ELR (cell line): ENCODE measurements at regions not wholly inside any gene's neighbourhood (a gene's known extent, or its start where the extent isn't known, plus 50 kb on each side); places are given as distances from the start of the nearest gene placed in this dataset.

ENCODE experiments used
- DNase-seq: peaks from one replicate; pipeline ENCODE4 v3.0.0-alpha.2; 2015; ENCODE audit warnings: low read depth

- DNase-seq, result no peak
Observed at GRCh38 chr10:62632071-62632809, 172.3 kb upstream of the ADO start.

- DNase-seq, result no peak
Observed at GRCh38 chr10:62633976-62634375, 170.5 kb upstream of the ADO start.

GRCh38 chr10:62634576-62634975 lies 169.9 kb upstream of the ADO start:
- DNase-seq, result no peak

- no peak for DNase-seq
Observed at GRCh38 chr10:62635127-62635526, 169.4 kb upstream of the ADO start.

- peak; percentile 19 for DNase-seq
Observed at GRCh38 chr10:62636825-62637248, 167.7 kb upstream of the ADO start.

GRCh38 chr10:62637249-62638061 lies 167.1 kb upstream of the ADO start:
- DNase-seq, result peak; percentile 61

- peak; percentile 22 for DNase-seq
Observed at GRCh38 chr10:62638062-62638477, 166.4 kb upstream of the ADO start.

GRCh38 chr10:62639144-62639543 lies 165.4 kb upstream of the ADO start:
- DNase-seq, result no peak

- DNase-seq, result peak; percentile 36
Observed at GRCh38 chr10:62640411-62640810, 164.1 kb upstream of the ADO start.

GRCh38 chr10:62643606-62644587 lies 160.6 kb upstream of the ADO start:
- DNase-seq, result no peak

- no peak for DNase-seq
Observed at GRCh38 chr10:62647375-62648092, 157.0 kb upstream of the ADO start.

- DNase-seq, result no peak
Observed at GRCh38 chr10:62648921-62649320, 155.6 kb upstream of the ADO start.

- peak; percentile 10 for DNase-seq
Observed at GRCh38 chr10:62650411-62650810, 154.1 kb upstream of the ADO start.

- peak; percentile 67 for DNase-seq
Observed at GRCh38 chr10:62651341-62651740, 153.2 kb upstream of the ADO start.

- DNase-seq, result peak; percentile 75
Observed at GRCh38 chr10:62652114-62652513, 152.4 kb upstream of the ADO start.

GRCh38 chr10:62652564-62652963 lies 152.0 kb upstream of the ADO start:
- DNase-seq, result no peak

GRCh38 chr10:62653254-62653653 lies 151.3 kb upstream of the ADO start:
- DNase-seq, result no peak

- no peak for DNase-seq
Observed at GRCh38 chr10:62654966-62655336, 149.6 kb upstream of the ADO start.

- no peak for DNase-seq
Observed at GRCh38 chr10:62655337-62655994, 149.1 kb upstream of the ADO start.

GRCh38 chr10:62657244-62657835 lies 147.2 kb upstream of the ADO start:
- DNase-seq, result no peak

GRCh38 chr10:62658516-62658915 lies 146.0 kb upstream of the ADO start:
- DNase-seq, result no peak
